DMS153 (cell line): ENCODE measurements at regions not wholly inside any gene's neighbourhood (a gene's known extent, or its start where the extent isn't known, plus 50 kb on each side); places are given as distances from the start of the nearest gene placed in this dataset.

Source experiments
- DNase-seq: peaks from one replicate; lab custom pipeline; 2025; lab: John Stamatoyannopoulos, UW

DNA sequence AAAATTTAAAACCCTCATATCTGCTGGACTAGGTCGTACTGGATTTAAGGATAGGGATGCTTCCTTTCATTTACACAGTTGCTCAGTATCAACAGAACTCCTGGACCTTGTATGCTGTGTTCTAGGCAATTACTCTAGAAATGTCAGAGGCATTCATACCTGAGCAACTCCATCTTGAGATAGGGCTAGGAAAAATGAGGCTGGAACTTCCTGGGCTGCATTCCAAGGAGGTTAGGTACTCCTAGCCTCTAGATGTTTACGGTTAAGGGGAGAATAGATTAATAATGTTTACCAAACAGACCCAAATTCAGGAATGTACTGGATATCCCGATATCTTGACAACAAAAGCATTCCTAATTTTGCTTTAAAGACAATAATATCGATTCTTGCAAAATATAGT lies 84.7 kb upstream of the NLGN4X start:
- no peak for DNase-seq

DNA sequence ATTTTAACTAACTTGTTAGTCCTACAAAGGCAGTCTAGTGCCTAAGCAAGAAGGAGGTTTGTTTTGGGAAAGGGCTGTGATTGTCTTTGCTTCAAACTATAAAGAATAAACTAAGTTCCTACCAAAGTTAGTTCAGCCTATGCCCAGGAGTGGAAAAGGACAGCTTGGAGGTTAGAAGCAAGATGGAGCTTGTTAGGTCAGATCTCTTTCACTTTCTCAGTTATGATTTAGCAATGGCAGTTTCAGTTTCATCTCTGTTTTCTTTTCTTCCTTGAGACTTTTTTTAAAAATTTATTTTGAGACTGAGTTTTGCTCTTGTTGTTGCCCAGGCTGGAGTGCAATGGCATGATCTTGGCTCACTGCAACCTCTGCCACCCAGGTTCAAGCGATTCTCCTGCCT lies 82.9 kb upstream of the NLGN4X start:
- DNase-seq = no peak

DNA sequence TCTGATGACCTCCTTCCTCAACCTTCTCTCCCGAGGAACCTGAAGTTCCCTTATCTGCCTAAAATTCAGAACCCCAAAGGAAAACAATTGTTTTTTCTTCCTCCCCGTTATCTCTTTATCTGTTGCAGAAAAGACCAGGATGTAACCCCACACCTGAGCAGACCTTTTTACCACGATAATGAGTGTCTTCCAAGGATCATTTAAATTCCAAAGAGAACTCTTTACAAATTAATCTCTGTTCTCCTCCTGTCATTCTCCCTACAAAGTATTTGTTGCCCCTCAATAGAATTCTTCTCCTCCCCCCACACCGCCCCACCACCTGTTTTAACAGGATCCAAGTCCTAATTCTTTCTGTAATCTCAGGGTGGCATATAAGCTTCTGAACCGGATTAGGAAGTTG lies 78.5 kb upstream of the NLGN4X start:
- no peak for DNase-seq

DNA sequence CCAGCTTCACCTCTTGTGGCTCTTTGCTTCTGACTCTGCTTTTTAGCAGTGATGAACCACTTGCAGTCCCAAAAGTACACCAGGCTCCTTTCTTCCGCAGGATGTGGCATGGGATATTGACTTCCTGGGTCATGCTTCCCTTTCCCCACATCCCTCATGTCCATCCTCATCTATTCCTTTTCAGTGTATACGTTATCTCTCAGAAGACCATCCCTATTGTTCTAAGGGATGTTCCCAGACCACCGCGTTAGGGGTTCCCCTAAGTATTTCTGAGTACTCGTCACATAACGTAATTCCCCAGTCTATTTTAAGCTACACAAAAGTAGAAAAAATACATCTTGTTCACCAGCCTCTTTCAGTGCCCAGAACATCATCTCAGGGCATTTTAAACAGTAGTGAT lies 71.1 kb upstream of the NLGN4X start:
- DNase-seq = no peak

DNA sequence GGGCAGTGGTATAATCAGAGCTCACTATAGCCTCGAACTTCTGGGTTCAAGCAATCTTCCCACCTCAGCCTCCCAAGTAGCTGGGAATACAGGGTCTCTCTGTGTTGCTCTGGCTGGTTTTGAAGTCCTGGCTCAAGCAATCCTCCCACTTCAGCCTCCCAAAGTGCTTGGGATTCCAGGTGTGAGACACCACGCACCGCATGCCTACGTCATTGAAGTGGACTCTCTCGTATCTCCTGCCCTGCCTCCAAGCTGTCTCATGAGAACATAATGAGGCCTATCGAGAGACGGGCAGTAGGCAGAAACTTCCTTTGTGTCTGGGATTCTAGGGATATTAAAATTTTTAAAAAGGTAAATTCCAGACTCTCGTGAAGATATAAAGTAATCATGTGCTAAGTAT lies 65.0 kb upstream of the NLGN4X start:
- no peak for DNase-seq

DNA sequence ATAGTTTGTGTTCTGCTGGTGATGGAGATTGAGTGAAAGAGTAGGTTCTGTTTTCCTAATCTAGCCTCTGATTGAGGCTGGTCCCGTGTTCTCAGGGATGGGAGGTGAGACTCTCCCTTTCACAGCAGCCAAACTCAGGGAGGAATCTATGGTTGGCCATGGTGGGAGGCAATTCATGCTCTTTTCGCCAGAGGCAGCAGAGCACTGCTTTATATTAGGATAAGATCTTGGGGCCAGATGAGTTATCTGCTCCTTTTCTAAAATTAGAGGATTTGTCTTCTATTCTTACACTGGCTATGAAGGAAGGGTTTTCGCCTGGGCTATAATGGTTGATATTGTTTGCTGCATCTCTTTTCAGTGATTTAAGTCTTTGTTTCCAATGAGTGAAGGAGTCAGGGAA lies 63.9 kb upstream of the NLGN4X start:
- DNase-seq = no peak

DNA sequence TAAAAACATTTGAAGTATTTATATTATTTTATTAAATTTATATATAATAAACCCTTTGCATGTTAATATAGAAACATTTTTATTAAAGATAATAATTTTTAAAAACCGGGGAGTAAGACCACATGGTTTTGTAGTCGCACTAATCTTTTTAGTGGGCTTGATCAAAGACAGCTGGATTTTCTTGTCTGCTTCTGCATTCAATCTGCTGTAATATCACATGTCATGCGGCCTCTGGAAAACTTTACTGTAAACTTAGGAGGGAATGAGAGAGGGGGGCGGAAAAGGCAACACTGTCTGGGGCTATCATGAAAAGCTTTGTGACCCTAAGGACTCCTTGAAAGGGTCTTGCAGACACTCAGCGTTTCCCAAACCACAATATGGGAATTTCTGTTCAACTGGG lies 62.8 kb upstream of the NLGN4X start:
- DNase-seq = no peak

DNA sequence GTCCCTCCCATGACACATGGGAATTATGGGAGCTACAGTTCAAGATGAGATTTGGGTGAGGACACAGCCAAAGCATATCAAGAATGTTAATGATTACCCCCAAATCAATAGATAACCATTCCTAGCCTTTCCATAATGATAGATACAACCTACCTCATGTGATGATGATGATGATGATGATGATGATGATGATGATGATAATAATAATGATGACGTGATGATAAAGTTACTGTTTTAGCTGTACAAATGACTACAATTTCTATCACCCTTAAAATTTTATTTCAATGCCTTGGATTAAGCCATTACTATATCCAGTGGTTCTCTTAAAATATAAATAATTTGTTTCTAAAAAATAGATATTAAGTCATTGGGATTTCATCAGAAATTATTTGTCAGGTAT lies 55.2 kb upstream of the NLGN4X start:
- no peak for DNase-seq

DNA sequence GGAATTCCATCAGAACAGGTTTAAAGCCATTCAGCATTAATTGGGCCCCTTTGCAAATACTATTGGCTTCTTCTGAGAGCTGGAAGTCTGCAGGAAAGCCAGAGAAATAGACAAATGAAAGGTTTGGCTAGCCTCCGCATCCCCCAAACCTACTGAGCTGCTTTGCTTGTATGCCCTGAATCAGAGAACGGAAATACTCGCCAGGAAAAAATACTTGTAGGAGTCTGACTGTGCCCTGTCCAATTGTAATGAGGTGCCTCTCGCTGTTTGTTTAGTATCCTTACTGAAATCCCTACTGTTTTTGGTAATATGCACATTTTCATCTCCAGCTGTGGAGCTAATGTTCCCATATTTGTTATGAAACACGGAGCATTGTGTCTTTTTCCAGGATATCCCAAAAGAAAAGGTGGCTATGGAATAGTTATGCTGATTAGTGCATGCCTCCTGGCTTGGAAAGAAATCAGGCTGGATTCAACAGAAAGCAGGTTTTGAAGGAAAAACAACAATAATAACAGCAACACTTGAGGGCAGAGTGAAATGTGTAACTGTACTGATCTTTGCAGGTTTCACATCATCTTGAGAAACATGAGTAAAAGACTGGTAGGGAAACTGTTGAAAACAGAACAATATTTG lies 50.7 kb upstream of the NLGN4X start:
- DNase-seq = no peak
